ENCODE measurements at regions not wholly inside any gene's neighbourhood (a gene's known extent, or its start where the extent isn't known, plus 50 kb on each side); places are given as distances from the start of the nearest gene placed in this dataset.
"Not testable (repeated sequence)": the region's sequence is repeated elsewhere in the genome, so short reads cannot be mapped to it uniquely, and the experiment has no call there.

GRCh38 chr11:67817558-67817957, 143.1 kb upstream of the ALDH3B2 start:
- H3K27ac ChIP-seq (ENCODE audit: low read depth in 1 of 2, low read length in 2 of 2); H3K9me3 ChIP-seq (ENCODE audit: control insufficient read depth in 4 of 4, low read length in 3 of 4); H3K4me3 ChIP-seq (ENCODE audit: low read depth in 1 of 3, low read length in 3 of 3); DNase-seq (ENCODE audit: low spot score); H3K36me3 ChIP-seq (ENCODE audit: control insufficient read depth in 4 of 4, insufficient read depth in 3 of 4, low read depth in 1 of 4, low read length in 3 of 4); H3K27me3 ChIP-seq (ENCODE audit: control insufficient read depth in 4 of 4, insufficient read depth in 4 of 4, low read length in 3 of 4); H3K9ac ChIP-seq (ENCODE audit: low read depth in 1 of 2, low read length in 2 of 2); H3K4me1 ChIP-seq (ENCODE audit: control insufficient read depth in 4 of 4, insufficient read depth in 4 of 4, low read length in 3 of 4): not testable (repeated sequence)
- WGBS = 89% methylated on average over 21 of the region's 21 CpGs

DNA sequence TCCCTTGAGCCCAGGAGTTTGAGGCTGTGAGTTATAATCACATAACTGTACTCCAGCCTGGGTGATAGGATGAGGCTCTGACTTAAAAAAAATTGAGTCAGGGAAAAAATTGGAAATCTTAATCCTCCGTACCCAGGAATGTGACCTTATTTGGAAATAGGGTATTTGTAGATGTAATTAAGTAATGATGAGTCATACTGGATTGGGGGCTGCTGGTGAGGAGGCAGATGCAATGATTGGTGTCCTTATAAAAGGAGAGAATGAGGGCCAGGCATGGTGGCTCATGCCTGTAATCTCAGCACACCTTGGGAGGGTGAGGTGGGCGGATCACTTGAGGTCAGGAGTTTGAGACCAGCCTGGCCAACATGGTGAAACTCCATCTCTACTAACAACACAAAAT, 134.9 kb upstream of the ALDH3B2 start:
- H3K9ac ChIP-seq (ENCODE audit: low read depth in 1 of 2, low read length in 2 of 2); H3K36me3 ChIP-seq (ENCODE audit: control insufficient read depth in 4 of 4, insufficient read depth in 3 of 4, low read depth in 1 of 4, low read length in 3 of 4); H3K4me3 ChIP-seq (ENCODE audit: low read depth in 1 of 3, low read length in 3 of 3); H3K9me3 ChIP-seq (ENCODE audit: control insufficient read depth in 4 of 4, low read length in 3 of 4); H3K27ac ChIP-seq (ENCODE audit: low read depth in 1 of 2, low read length in 2 of 2); DNase-seq (ENCODE audit: low spot score); H3K27me3 ChIP-seq (ENCODE audit: control insufficient read depth in 4 of 4, insufficient read depth in 4 of 4, low read length in 3 of 4); H3K4me1 ChIP-seq (ENCODE audit: control insufficient read depth in 4 of 4, insufficient read depth in 4 of 4, low read length in 3 of 4): not testable (repeated sequence)
- WGBS = 87% methylated on average over 2 of the region's 2 CpGs

GRCh38 chr11:67807896-67808295, 133.5 kb upstream of the ALDH3B2 start:
- 97% methylated on average over 13 of the region's 14 CpGs for WGBS
- not testable (repeated sequence) for H3K9ac ChIP-seq (ENCODE audit: low read depth in 1 of 2, low read length in 2 of 2); DNase-seq (ENCODE audit: low spot score); H3K9me3 ChIP-seq (ENCODE audit: control insufficient read depth in 4 of 4, low read length in 3 of 4); H3K27ac ChIP-seq (ENCODE audit: low read depth in 1 of 2, low read length in 2 of 2); H3K4me1 ChIP-seq (ENCODE audit: control insufficient read depth in 4 of 4, insufficient read depth in 4 of 4, low read length in 3 of 4); H3K36me3 ChIP-seq (ENCODE audit: control insufficient read depth in 4 of 4, insufficient read depth in 3 of 4, low read depth in 1 of 4, low read length in 3 of 4); H3K27me3 ChIP-seq (ENCODE audit: control insufficient read depth in 4 of 4, insufficient read depth in 4 of 4, low read length in 3 of 4); H3K4me3 ChIP-seq (ENCODE audit: low read depth in 1 of 3, low read length in 3 of 3)

DNA sequence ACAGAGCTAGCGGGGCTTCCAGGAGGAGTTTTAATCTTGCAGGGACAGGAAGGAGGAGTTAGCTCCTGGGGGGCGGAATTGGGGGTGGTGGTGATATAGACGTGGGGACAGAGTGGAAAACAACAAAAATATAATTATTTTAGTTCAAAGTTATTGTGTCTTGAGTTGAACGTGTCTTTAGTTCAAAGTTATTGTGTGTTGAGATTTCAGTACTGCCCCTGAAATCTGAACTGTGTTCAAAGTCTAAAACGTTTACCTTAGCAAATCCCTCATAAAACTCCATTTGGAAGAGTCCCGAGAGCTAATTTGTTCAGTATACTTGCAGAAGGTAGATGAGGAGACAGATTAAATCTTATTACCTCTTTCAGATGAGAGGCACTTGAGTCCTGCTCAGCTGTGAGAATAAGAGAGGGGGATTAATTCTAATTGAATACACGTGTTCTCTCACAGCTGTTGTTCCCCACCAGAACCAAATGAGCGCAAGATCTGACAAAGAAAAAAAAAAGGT, 132.4 kb upstream of the ALDH3B2 start:
- WGBS = 38% methylated on average over 8 of the region's 8 CpGs
- DNase-seq (ENCODE audit: low spot score); H3K9me3 ChIP-seq (ENCODE audit: control insufficient read depth in 4 of 4, low read length in 3 of 4); H3K4me1 ChIP-seq (ENCODE audit: control insufficient read depth in 4 of 4, insufficient read depth in 4 of 4, low read length in 3 of 4); H3K27ac ChIP-seq (ENCODE audit: low read depth in 1 of 2, low read length in 2 of 2); H3K4me3 ChIP-seq (ENCODE audit: low read depth in 1 of 3, low read length in 3 of 3); H3K36me3 ChIP-seq (ENCODE audit: control insufficient read depth in 4 of 4, insufficient read depth in 3 of 4, low read depth in 1 of 4, low read length in 3 of 4); H3K9ac ChIP-seq (ENCODE audit: low read depth in 1 of 2, low read length in 2 of 2); H3K27me3 ChIP-seq (ENCODE audit: control insufficient read depth in 4 of 4, insufficient read depth in 4 of 4, low read length in 3 of 4): not testable (repeated sequence)

DNA sequence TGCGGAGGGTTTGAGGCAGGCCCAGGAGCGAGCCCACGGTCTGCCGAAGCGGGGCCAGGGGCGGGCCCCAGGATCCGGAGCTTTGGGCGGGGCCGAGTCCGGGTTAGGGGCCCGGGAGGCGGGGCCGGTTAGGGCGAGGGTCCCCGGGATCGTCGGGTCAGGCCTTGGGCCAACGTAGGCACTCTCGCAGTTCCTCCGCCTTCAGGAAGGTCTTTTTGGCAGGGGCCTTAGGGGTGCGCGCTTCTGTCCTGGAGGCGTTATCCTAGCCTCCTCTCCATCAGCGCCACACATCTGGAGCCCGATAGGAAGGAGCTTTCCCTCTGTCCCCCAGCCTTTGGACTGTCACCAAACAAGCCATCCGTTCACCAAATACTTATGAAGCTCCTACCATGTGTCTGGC, 131.8 kb upstream of the ALDH3B2 start:
- 4% methylated on average over 26 of the region's 26 CpGs for WGBS
- Histone ChIP-seq H3K4me3 (ENCODE audit: low read depth in 1 of 3, low read length in 3 of 3) (peak overlapping the region in 2 of 3 donors; percentile 50 to 58), H3K27ac (ENCODE audit: low read depth in 1 of 2, low read length in 2 of 2) (peak overlapping the region in 1 of 2 donors; percentile 12)
- H3K4me1 ChIP-seq (ENCODE audit: control insufficient read depth in 4 of 4, insufficient read depth in 4 of 4, low read length in 3 of 4); H3K9ac ChIP-seq (ENCODE audit: low read depth in 1 of 2, low read length in 2 of 2); H3K36me3 ChIP-seq (ENCODE audit: control insufficient read depth in 4 of 4, insufficient read depth in 3 of 4, low read depth in 1 of 4, low read length in 3 of 4); DNase-seq (ENCODE audit: low spot score); H3K9me3 ChIP-seq (ENCODE audit: control insufficient read depth in 4 of 4, low read length in 3 of 4); H3K27me3 ChIP-seq (ENCODE audit: control insufficient read depth in 4 of 4, insufficient read depth in 4 of 4, low read length in 3 of 4): not testable (repeated sequence)

DNA sequence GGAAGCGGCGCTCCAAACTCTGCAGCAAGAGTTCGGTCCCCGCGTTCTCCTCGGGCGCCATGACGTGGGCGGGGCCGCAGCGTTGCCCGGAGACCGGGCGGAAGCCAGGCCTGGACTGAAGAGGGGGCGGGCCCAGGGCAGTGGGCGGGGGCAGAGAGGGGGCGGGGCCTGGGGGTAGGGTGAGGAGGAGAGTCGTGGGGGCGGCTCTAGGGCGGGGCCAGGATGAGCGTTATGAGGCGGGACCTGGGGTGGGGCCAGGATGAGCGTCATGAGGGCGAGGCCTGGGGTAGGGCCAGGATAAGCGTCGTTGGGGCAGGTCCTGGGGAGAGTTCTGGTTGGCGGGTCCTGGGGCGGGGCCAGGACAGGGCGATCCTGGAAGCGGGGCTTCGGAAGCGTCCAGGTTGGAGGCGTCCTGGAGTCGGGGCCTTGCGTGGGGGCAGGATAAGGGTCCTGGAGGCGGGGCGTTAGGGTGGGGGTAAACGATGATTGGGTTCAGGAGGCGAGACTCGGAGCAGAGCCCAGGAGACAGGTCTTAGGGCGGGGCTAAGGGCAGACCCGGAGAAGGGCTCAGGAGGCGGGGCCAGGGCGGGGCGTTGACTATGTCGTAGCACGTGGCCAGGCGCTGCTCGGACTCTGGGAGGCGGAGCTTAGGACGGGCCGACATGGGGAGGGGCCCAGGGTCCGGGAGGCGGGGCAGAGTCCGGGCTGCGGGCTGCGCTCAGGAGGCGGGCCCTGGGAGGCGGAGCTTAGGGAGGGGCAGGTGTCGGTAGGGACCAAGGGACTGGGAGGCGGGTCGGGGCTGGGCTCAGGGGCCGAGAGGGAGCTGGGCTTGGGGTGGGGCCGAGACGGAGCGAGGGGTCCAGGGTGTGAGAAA, 131.1 kb upstream of the ALDH3B2 start:
- not testable (repeated sequence) for H3K9ac ChIP-seq (ENCODE audit: low read depth in 1 of 2, low read length in 2 of 2); H3K4me1 ChIP-seq (ENCODE audit: control insufficient read depth in 4 of 4, insufficient read depth in 4 of 4, low read length in 3 of 4); H3K9me3 ChIP-seq (ENCODE audit: control insufficient read depth in 4 of 4, low read length in 3 of 4); H3K27me3 ChIP-seq (ENCODE audit: control insufficient read depth in 4 of 4, insufficient read depth in 4 of 4, low read length in 3 of 4); H3K36me3 ChIP-seq (ENCODE audit: control insufficient read depth in 4 of 4, insufficient read depth in 3 of 4, low read depth in 1 of 4, low read length in 3 of 4)
- peak overlapping the region; percentile 77 to 85 for H3K27ac ChIP-seq (ENCODE audit: low read depth in 1 of 2, low read length in 2 of 2)
- WGBS = under 1% methylated on average over 66 of the region's 66 CpGs
- H3K4me3 ChIP-seq (ENCODE audit: low read depth in 1 of 3, low read length in 3 of 3) = peak overlapping the region; percentile 50 to 79 (median 77)
- DNase-seq (ENCODE audit: low spot score) = peak; percentile 98
- TF ChIP-seq YY1 (IDR thresholded peaks at IDR 0.05) = peak; percentile 65
- peak; percentile 83 for TF ChIP-seq SP1 (IDR thresholded peaks at IDR 0.05)
- peak in 1 of 2 donors; percentile 23 for TF ChIP-seq GABPA (IDR thresholded peaks at IDR 0.05 in 1 of 2, conservative IDR thresholded peaks at IDR 0.05 in 1 of 2)
- TF ChIP-seq REST (IDR thresholded peaks at IDR 0.05) = peak; percentile 61
- TF ChIP-seq NR2F2 (IDR thresholded peaks at IDR 0.05) = peak; percentile 21
- TF ChIP-seq RXRA (IDR thresholded peaks at IDR 0.05) = peak; percentile 37 to 41
- TF ChIP-seq HNF4A (conservative IDR thresholded peaks at IDR 0.05) = peak; percentile 36 to 58

Measured in liver (tissue), 7 donors.